GM12875 (cell line): ENCODE measurements at regions not wholly inside any gene's neighbourhood (a gene's known extent, or its start where the extent isn't known, plus 50 kb on each side); places are given as distances from the start of the nearest gene placed in this dataset.
"Not testable (repeated sequence)": the region's sequence is repeated elsewhere in the genome, so short reads cannot be mapped to it uniquely, and the experiment has no call there.

Experiments
- H3K4me3 ChIP-seq: one replicate; pipeline ENCODE4 v1.5.1; 2011; ENCODE audit warnings: low read depth, low read length, control low read depth
- TF ChIP-seq, protein P1 (sequence below): IDR thresholded peaks from 2 replicates; pipeline ENCODE4 v1.5.1; 2011; ENCODE audit warnings: low read depth, mild to moderate bottlenecking, control low read depth, inconsistent platforms, low read length, moderate library complexity, borderline replicate concordance; ENCODE audit not compliant: insufficient read depth

DNA sequence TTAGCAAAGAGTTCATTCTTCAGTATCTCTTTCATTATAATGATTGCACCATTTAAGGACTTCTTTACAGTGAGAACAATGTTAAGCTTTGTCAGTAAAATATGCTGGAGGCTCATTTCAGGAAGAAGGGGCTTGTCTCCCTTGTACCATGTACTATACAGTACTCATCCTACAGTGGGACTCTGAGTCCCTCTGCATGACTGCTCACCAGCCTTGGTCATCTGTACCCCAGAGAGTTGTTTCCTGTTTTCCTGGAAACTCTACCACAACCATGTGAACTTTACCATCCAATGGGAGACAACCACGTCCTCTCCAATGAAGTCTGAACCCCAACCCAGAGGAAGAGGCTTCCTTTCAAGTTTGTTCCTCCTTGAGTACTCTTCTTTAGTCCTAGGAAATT is 1171.1 kb upstream of the CRIM1 start:
- TF ChIP-seq, protein P1, sequence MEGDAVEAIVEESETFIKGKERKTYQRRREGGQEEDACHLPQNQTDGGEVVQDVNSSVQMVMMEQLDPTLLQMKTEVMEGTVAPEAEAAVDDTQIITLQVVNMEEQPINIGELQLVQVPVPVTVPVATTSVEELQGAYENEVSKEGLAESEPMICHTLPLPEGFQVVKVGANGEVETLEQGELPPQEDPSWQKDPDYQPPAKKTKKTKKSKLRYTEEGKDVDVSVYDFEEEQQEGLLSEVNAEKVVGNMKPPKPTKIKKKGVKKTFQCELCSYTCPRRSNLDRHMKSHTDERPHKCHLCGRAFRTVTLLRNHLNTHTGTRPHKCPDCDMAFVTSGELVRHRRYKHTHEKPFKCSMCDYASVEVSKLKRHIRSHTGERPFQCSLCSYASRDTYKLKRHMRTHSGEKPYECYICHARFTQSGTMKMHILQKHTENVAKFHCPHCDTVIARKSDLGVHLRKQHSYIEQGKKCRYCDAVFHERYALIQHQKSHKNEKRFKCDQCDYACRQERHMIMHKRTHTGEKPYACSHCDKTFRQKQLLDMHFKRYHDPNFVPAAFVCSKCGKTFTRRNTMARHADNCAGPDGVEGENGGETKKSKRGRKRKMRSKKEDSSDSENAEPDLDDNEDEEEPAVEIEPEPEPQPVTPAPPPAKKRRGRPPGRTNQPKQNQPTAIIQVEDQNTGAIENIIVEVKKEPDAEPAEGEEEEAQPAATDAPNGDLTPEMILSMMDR, result no peak
- H3K4me3 ChIP-seq, result no peak overlapping the region

DNA sequence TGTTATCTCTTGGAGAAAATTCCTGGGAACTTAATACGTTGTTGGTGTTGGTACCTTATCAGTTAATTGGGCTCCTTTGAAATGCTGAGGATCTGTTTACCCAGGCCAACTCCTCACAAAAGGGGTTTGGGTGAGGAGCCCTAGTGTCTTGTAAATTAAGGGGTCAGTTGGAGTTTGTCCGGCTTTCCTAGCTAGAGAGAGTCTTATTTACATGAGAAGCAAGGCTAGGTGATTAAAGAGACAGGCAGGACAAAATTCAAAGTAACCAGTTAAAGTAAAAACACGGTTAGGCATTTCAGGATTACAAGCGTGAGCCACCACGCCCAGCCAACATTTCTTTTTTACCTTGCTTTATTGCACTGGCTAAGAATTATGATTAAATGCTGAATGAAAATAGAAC is 1178.9 kb upstream of the CRIM1 start:
- H3K4me3 ChIP-seq, result not testable (repeated sequence)

DNA sequence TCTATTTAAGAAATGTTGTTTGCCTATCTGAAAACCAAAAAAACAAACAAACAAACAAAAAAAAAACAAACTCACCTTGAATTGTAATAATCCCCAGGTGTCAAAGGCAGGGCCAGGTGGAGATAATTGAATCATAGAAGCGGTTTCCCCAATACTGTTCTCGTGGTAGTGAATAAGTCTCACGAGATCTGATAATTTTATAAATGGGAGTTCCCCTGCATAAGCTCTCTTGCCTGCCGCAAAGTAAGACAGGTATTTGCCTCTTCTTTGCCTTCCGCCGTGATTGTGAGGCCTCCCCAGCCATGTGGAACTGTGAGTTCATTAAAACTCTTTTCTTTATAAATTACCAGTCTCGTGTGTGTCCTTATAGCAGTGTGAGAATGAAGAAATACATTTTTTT is 1180.7 kb upstream of the CRIM1 start:
- TF ChIP-seq, protein P1, result no peak
- H3K4me3 ChIP-seq, result no peak overlapping the region

DNA sequence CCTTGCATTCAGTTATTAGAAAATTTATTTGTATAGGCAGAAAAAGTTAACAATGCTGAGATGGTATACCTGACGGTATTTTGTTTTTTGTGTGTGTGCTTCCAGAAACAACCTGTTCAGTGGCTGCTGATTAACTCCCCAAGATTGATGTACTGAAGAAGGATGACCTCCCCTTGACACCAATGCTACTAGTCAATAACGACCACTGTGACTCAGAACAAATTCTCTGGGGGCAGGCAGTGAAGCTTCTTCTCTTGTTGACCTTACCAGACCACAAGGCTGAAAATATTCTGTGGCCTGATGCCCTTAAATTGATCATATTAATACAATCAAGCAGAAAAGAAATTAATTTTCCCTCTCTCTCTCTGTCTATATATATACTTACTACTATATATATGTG is 1182.9 kb upstream of the CRIM1 start:
- H3K4me3 ChIP-seq, result no peak overlapping the region
- TF ChIP-seq, protein P1, result no peak

DNA sequence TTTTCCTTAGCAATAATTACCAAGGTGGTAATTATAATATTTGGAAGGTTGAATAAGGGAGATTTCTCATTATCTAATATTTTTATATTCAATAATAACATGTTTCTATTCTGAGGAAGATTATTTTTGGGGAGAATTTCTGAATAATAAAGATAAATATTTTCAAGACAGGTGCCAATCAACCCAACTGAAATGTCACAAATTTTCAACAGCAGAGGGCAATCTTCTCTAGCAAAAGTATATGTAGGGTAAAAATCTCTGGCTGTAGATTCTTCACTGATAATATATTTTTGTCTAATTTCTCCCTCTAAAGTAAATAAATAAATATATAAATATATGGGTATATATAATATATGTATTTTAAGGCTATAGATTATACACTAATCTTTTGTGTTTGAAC is 1187.2 kb upstream of the CRIM1 start:
- no peak overlapping the region for H3K4me3 ChIP-seq

DNA sequence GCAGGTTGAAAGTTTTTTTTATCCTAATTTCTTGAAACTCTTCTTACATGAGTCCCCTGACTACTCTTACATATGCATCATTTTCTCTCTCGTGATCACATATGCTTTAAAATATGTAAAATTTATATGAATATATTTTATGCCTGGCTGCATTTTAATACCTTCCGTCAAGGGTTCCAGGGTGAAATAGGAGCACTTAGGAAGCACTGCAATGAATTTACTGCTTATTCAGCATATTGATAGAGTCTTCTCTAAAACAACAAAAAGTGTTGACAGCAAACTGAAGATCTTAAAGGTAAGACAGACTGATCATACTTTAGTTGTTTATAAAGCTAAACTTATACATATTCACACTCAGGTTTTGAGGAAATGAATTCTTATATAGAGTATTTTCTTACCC is 1191.6 kb upstream of the CRIM1 start:
- TF ChIP-seq, protein P1, result no peak
- H3K4me3 ChIP-seq, result no peak overlapping the region

More for the DNA sequence above, 1187.2 kb upstream of the CRIM1 start:
- TF ChIP-seq, protein P1, result no peak

DNA sequence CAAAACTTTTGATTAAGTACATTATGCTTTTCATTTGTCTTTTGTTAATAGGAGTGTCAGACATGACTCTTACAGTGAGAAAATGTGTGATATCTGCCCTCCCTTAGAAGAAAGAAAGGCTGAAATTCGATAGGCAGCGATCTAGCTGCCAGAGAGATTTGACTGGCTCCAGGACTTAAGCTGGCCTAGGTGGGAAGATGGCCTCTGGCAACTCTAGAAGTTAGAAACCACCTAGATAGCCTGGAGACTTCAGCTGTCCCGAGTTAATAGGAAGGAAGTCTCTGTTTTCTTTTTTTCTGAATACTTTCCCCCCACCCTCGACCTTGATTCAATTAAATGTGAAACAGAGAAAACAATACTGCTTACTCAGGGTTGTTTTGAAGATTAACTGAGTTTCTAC is 1194.7 kb upstream of the CRIM1 start:
- no peak overlapping the region for H3K4me3 ChIP-seq
- TF ChIP-seq, protein P1, result no peak

DNA sequence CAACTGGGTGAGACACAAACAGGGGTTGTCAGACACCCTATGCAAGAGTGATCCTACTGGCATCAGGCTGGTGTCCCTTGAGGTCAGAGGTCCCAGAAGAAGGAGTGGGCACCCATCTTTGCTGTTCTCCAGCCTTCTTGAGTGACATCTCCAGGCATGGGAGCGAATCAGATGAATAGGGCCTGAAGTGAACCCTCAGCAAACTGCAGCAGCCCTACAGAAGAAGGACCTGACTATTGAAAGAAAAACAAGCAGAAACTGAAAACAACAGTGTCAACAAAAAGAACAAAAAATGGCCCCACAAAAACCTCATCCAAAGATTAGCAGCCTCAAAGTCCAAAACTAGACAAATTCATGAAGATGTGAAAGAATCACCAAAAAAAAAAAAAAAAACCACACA is 1229.7 kb upstream of the CRIM1 start:
- TF ChIP-seq, protein P1, result no peak
- no peak overlapping the region for H3K4me3 ChIP-seq
